Mammary epithelial cell (primary cell): ENCODE measurements at regions not wholly inside any gene's neighbourhood (a gene's known extent, or its start where the extent isn't known, plus 50 kb on each side); places are given as distances from the start of the nearest gene placed in this dataset.

Source experiments
- EZH2 ChIP-seq: IDR thresholded peaks from 2 replicates; pipeline ENCODE4 v1.6.1; 2012; ENCODE audit warnings: low read length, inconsistent platforms, borderline replicate concordance
- TF ChIP-seq, protein P1 (sequence below), 2 donors: IDR thresholded peaks in 1 of 2; conservative IDR thresholded peaks in 1 of 2; 2 replicates each; pipeline ENCODE4 v1.5.1; 2011 to 2012; ENCODE audit warnings: inconsistent platforms in 2 of 2, low read length in 2 of 2, mild to moderate bottlenecking in 2 of 2, control low read depth in 1 of 2, low read depth in 1 of 2; ENCODE audit not compliant: insufficient read depth in 1 of 2; ENCODE audit errors: extremely low read depth in 1 of 2

DNA sequence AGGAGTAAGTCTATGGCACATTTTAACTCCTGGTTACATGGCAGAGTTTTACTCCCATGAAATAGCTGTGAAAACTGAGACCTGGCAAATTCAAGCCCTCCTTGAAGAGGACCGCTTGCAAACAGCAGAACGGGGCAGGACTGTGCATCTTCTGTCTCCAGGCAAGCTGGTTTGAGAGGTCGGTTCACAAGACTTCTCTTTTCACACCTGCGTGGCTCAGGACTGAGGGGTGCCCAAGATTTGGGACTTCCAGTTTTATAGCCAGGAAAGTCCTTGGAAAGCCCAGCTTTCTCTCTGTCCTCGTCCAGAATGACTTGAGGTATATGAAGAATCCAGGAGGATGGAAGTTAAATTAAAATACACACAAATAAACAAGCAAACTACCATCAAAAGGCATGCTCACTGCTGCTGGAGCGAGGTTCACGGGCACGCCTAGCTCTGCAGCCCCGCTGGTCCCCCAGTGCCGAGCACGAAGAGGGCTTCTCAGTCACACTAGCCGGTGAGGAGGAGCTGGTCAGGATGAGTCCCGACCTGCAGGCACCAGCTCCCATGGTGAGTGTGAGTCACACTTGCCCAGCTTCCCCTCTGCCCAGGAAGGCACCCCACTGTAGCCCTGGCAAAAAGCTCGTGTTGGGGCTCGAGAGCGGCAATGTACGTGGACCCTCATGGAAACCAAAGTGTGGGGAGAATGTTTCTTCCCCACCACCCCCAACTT is 1382.4 kb downstream of the BRD1 start:
- TF ChIP-seq, protein P1, sequence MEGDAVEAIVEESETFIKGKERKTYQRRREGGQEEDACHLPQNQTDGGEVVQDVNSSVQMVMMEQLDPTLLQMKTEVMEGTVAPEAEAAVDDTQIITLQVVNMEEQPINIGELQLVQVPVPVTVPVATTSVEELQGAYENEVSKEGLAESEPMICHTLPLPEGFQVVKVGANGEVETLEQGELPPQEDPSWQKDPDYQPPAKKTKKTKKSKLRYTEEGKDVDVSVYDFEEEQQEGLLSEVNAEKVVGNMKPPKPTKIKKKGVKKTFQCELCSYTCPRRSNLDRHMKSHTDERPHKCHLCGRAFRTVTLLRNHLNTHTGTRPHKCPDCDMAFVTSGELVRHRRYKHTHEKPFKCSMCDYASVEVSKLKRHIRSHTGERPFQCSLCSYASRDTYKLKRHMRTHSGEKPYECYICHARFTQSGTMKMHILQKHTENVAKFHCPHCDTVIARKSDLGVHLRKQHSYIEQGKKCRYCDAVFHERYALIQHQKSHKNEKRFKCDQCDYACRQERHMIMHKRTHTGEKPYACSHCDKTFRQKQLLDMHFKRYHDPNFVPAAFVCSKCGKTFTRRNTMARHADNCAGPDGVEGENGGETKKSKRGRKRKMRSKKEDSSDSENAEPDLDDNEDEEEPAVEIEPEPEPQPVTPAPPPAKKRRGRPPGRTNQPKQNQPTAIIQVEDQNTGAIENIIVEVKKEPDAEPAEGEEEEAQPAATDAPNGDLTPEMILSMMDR (conservative IDR thresholded peaks at IDR 0.05 in 1 of 2, IDR thresholded peaks at IDR 0.05 in 1 of 2; ENCODE audit: extremely low read depth in 1 of 2, insufficient read depth in 1 of 2, low read depth in 1 of 2, low read length in 2 of 2): no peak
- TF ChIP-seq EZH2: no peak
